T-helper 2 cell treated with Interferon-gamma antibody and Interleukin-4, amounts not matched to agents 5 μg/mL and 100 μg/mL, for 36 hours (primary cell): ENCODE measurements at regions not wholly inside any gene's neighbourhood (a gene's known extent, or its start where the extent isn't known, plus 50 kb on each side); places are given as distances from the start of the nearest gene placed in this dataset.
A peak's percentile ranks its signal among the peaks of the same experiment; 100 is the strongest.
"Not testable (repeated sequence)": the region's sequence is repeated elsewhere in the genome, so short reads cannot be mapped to it uniquely, and the experiment has no call there.

Experiments
- DNase-seq: peaks from one replicate; pipeline ENCODE4 v3.0.0; 2021; ENCODE audit warnings: low spot score
- H3K27ac Mint-ChIP-seq: one replicate; pipeline ENCODE4 v1.8.0; 2021; ENCODE audit warnings: mild to moderate bottlenecking, mixed read lengths
- H3K27me3 Mint-ChIP-seq: one replicate; pipeline ENCODE4 v1.8.0; 2021; ENCODE audit warnings: low read depth, mixed read lengths
- H3K36me3 Mint-ChIP-seq: one replicate; pipeline ENCODE4 v1.8.0; 2021; ENCODE audit warnings: low read depth, mixed read lengths
- H3K4me1 Mint-ChIP-seq: one replicate; pipeline ENCODE4 v1.8.0; 2021; ENCODE audit warnings: low read depth, mixed read lengths
- H3K4me3 Mint-ChIP-seq: one replicate; pipeline ENCODE4 v1.8.0; 2022; ENCODE audit warnings: mild to moderate bottlenecking, moderate library complexity, mixed read lengths
- H3K9me3 Mint-ChIP-seq: one replicate; pipeline ENCODE4 v1.8.0; 2021; ENCODE audit warnings: mixed read lengths

GRCh38 chr2:234355808-234356365 is 141.0 kb downstream of the ARL4C start:
- peaks cover 29% of the 10 kb centered on the region for H3K4me1 Mint-ChIP-seq
- H3K27ac Mint-ChIP-seq = peak overlapping the region; percentile 59
- peak overlapping the region; percentile 33 for H3K4me3 Mint-ChIP-seq
- peaks cover 33% of the 10 kb centered on the region for H3K9me3 Mint-ChIP-seq
- H3K36me3 Mint-ChIP-seq = peaks cover 14% of the 10 kb centered on the region
- no peaks in the 10 kb centered on the region for H3K27me3 Mint-ChIP-seq
- no peak for DNase-seq

- H3K4me3 Mint-ChIP-seq = no peak overlapping the region
- H3K27me3 Mint-ChIP-seq = no peaks in the 10 kb centered on the region
- H3K4me1 Mint-ChIP-seq = peaks cover 23% of the 10 kb centered on the region
- peaks cover 33% of the 10 kb centered on the region for H3K9me3 Mint-ChIP-seq
- H3K36me3 Mint-ChIP-seq = peaks cover 14% of the 10 kb centered on the region
- H3K27ac Mint-ChIP-seq = peak overlapping the region; percentile 10
- no peak for DNase-seq
Observed at GRCh38 chr2:234355021-234355720, 141.7 kb downstream of the ARL4C start.

DNA sequence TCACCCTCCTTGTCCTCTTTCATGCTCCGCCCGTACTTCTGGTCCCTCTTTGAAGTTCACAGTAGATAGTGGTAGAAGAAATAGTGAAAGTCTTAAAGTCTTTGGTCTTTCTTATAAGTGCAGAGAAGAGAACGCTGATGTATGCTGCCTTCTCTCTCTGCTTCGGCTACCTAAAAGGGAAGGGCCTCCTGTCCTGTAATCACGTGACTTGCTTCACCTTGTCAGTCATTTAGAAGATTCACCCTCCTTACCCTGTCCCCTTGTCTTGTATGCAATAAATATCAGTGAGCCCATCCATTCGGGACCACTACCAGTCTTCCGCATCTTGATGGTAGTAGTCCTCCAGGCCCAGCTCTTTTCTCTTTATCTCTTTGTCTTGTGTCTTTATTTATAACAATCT is 144.6 kb downstream of the ARL4C start:
- no peaks in the 10 kb centered on the region for H3K27me3 Mint-ChIP-seq
- peaks cover 31% of the 10 kb centered on the region for H3K4me1 Mint-ChIP-seq
- no peak overlapping the region for H3K27ac Mint-ChIP-seq
- H3K9me3 Mint-ChIP-seq = peaks cover 17% of the 10 kb centered on the region
- no peak overlapping the region for H3K4me3 Mint-ChIP-seq
- no peak for DNase-seq
- H3K36me3 Mint-ChIP-seq = peaks cover 7% of the 10 kb centered on the region

DNA sequence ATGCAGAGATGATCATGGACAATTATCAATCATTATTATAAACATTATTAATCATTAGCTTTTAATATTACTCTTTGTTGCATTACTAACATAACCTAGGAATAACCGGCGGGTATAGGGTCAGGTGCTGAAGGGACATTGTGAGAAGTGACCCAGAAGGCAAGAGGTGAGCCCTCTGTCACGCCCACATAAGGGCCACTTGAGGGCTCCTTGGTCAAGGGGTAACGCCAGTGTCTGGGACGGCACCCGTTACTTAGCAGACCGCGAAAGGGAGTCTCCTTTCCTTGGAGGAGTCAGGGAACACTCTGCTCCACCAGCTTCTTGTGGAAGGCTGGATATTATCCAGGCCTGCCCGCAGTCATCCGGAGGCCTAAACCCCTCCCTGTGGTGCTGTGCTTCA is 145.0 kb downstream of the ARL4C start:
- not testable (repeated sequence) for H3K4me3 Mint-ChIP-seq, H3K27ac Mint-ChIP-seq, H3K27me3 Mint-ChIP-seq, H3K36me3 Mint-ChIP-seq, DNase-seq
- H3K4me1 Mint-ChIP-seq = peaks cover 32% of the 10 kb centered on the region
- peaks cover 17% of the 10 kb centered on the region for H3K9me3 Mint-ChIP-seq

- H3K27ac Mint-ChIP-seq = no peak overlapping the region
- peaks cover 22% of the 10 kb centered on the region for H3K4me1 Mint-ChIP-seq
- no peak overlapping the region for H3K4me3 Mint-ChIP-seq
- no peaks in the 10 kb centered on the region for H3K27me3 Mint-ChIP-seq
- H3K36me3 Mint-ChIP-seq = peaks cover 9% of the 10 kb centered on the region
- H3K9me3 Mint-ChIP-seq = peaks cover 9% of the 10 kb centered on the region
- DNase-seq = no peak
Observed at GRCh38 chr2:234348081-234348480, 148.8 kb downstream of the ARL4C start.

GRCh38 chr2:234345921-234346320 is 151.0 kb downstream of the ARL4C start:
- Mint-ChIP-seq H3K9me3 (no peaks in the 10 kb centered on the region), H3K27me3 (no peaks in the 10 kb centered on the region), H3K27ac (no peak overlapping the region), H3K36me3 (peaks cover 2% of the 10 kb centered on the region), H3K4me3 (no peak overlapping the region), H3K4me1 (peaks cover 22% of the 10 kb centered on the region)
- DNase-seq = no peak

GRCh38 chr2:234344012-234344411 is 152.9 kb downstream of the ARL4C start:
- Mint-ChIP-seq H3K4me3 (no peak overlapping the region), H3K27me3 (no peaks in the 10 kb centered on the region), H3K36me3 (peaks cover 4% of the 10 kb centered on the region), H3K27ac (no peak overlapping the region), H3K4me1 (peaks cover 28% of the 10 kb centered on the region), H3K9me3 (peaks cover 13% of the 10 kb centered on the region)
- DNase-seq = no peak

GRCh38 chr2:234343372-234343771 is 153.5 kb downstream of the ARL4C start:
- peaks cover 17% of the 10 kb centered on the region for H3K9me3 Mint-ChIP-seq
- no peak overlapping the region for H3K27ac Mint-ChIP-seq
- no peaks in the 10 kb centered on the region for H3K27me3 Mint-ChIP-seq
- H3K4me3 Mint-ChIP-seq = no peak overlapping the region
- DNase-seq = no peak
- H3K36me3 Mint-ChIP-seq = peaks cover 4% of the 10 kb centered on the region
- peaks cover 27% of the 10 kb centered on the region for H3K4me1 Mint-ChIP-seq

- Mint-ChIP-seq H3K9me3 (peaks cover 17% of the 10 kb centered on the region), H3K36me3 (peaks cover 2% of the 10 kb centered on the region), H3K27ac (no peak overlapping the region), H3K27me3 (no peaks in the 10 kb centered on the region), H3K4me3 (no peak overlapping the region), H3K4me1 (peaks cover 23% of the 10 kb centered on the region)
- DNase-seq = no peak
Observed at GRCh38 chr2:234341306-234341985, 155.4 kb downstream of the ARL4C start.

- Mint-ChIP-seq H3K4me1 (peaks cover 28% of the 10 kb centered on the region), H3K27ac (no peak overlapping the region), H3K9me3 (peaks cover 17% of the 10 kb centered on the region), H3K36me3 (peaks cover 2% of the 10 kb centered on the region), H3K4me3 (no peak overlapping the region), H3K27me3 (no peaks in the 10 kb centered on the region)
- no peak for DNase-seq
Observed at GRCh38 chr2:234339501-234339900, 157.4 kb downstream of the ARL4C start.

DNA sequence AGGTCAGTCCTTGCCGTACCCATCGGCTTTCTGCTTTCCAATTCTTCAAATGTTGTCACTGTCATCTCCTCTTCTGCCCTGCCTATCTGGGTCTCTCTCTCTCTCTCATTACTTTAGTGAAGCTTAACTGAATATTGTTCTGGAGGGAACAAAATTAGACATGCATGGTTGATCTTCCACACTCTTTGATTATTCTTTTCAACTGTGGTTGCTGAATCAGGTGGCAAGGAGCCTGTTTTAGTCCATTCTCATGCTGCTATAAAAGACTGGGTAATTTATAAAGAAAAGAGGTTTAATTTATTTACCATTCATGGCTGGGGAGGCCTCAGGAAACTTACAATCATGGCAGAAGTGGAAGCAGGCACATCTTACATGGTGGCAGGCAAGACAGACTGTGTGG is 157.9 kb downstream of the ARL4C start:
- Mint-ChIP-seq H3K36me3 (peaks cover 2% of the 10 kb centered on the region), H3K4me3 (no peak overlapping the region), H3K27ac (no peak overlapping the region), H3K4me1 (peaks cover 23% of the 10 kb centered on the region), H3K9me3 (peaks cover 17% of the 10 kb centered on the region), H3K27me3 (no peaks in the 10 kb centered on the region)
- DNase-seq = no peak

GRCh38 chr2:234335661-234336228 is 161.1 kb downstream of the ARL4C start:
- no peaks in the 10 kb centered on the region for H3K27me3 Mint-ChIP-seq
- peaks cover 2% of the 10 kb centered on the region for H3K36me3 Mint-ChIP-seq
- H3K4me1 Mint-ChIP-seq = peaks cover 37% of the 10 kb centered on the region
- peak overlapping the region; percentile 80 for H3K27ac Mint-ChIP-seq
- H3K9me3 Mint-ChIP-seq = peaks cover 17% of the 10 kb centered on the region
- peak overlapping the region; percentile 61 for H3K4me3 Mint-ChIP-seq
- peak; percentile 38 for DNase-seq

- Mint-ChIP-seq H3K27ac (no peak overlapping the region), H3K4me3 (no peak overlapping the region), H3K4me1 (peaks cover 37% of the 10 kb centered on the region), H3K36me3 (peaks cover 2% of the 10 kb centered on the region), H3K9me3 (peaks cover 11% of the 10 kb centered on the region), H3K27me3 (no peaks in the 10 kb centered on the region)
- no peak for DNase-seq
Observed at GRCh38 chr2:234334756-234335155, 162.1 kb downstream of the ARL4C start.

DNA sequence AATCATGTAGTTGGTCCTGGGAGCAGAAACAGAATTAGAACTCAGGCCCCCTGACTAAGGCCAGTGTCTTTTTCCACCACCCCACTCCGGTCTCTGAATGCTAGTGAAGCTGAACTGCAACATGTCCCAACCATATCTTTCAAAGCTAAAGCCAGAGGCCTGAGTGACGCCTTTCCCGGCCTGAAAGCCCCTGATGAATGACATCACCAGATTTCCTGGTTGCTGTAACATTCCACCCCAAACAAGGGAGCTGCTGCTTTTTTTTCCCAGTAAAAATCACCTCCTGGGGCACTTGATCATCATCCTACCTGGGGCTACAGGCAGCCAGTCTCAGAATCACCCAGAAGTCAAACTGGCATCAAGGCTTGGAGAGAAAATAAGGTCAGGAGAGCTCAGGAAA is 162.7 kb downstream of the ARL4C start:
- H3K9me3 Mint-ChIP-seq = peaks cover 5% of the 10 kb centered on the region
- no peaks in the 10 kb centered on the region for H3K36me3 Mint-ChIP-seq
- H3K4me3 Mint-ChIP-seq = no peak overlapping the region
- no peak overlapping the region for H3K27ac Mint-ChIP-seq
- H3K27me3 Mint-ChIP-seq = no peaks in the 10 kb centered on the region
- DNase-seq = no peak
- peaks cover 31% of the 10 kb centered on the region for H3K4me1 Mint-ChIP-seq
